NCI-H1417 (cell line): ENCODE measurements at regions not wholly inside any gene's neighbourhood (a gene's known extent, or its start where the extent isn't known, plus 50 kb on each side); places are given as distances from the start of the nearest gene placed in this dataset.
A peak's percentile ranks its signal among the peaks of the same experiment; 100 is the strongest.
"Not testable (repeated sequence)": the region's sequence is repeated elsewhere in the genome, so short reads cannot be mapped to it uniquely, and the experiment has no call there.

ENCODE experiments used
- DNase-seq, 3 experiments: peaks; one replicate each; lab custom pipeline; 2025; lab: John Stamatoyannopoulos, UW

GRCh38 chr3:70501561-70501960 is 189.1 kb upstream of the MDFIC2 start:
- no peak for DNase-seq

GRCh38 chr3:70488816-70489215 is 176.4 kb upstream of the MDFIC2 start:
- DNase-seq, result peak in 1 of 3 experiments; percentile 30

- DNase-seq, result no peak
These were observed 175.7 kb upstream of the MDFIC2 start for GRCh38 chr3:70488131-70488530.

GRCh38 chr3:70486414-70487017 is 174.1 kb upstream of the MDFIC2 start:
- DNase-seq, result no peak

- no peak for DNase-seq
These were observed 163.7 kb upstream of the MDFIC2 start for GRCh38 chr3:70476174-70476573.

GRCh38 chr3:70471464-70472342 is 159.3 kb upstream of the MDFIC2 start:
- no peak for DNase-seq

- DNase-seq, result peak in 1 of 3 experiments; percentile 13
These were observed 153.7 kb upstream of the MDFIC2 start for GRCh38 chr3:70466096-70466495.

- peak in 2 of 3 experiments; percentile 30 to 88 for DNase-seq
These were observed 152.4 kb upstream of the MDFIC2 start for GRCh38 chr3:70464876-70465275.

GRCh38 chr3:70464465-70464864 is 152.0 kb upstream of the MDFIC2 start:
- DNase-seq, result peak in 2 of 3 experiments; percentile 30 to 88

- DNase-seq, result not testable (repeated sequence)
These were observed 137.8 kb upstream of the MDFIC2 start for GRCh38 chr3:70450220-70450619.

- not testable (repeated sequence) for DNase-seq
These were observed 123.0 kb upstream of the MDFIC2 start for GRCh38 chr3:70435422-70435821.

GRCh38 chr3:70433091-70433490 is 120.7 kb upstream of the MDFIC2 start:
- DNase-seq, result no peak

GRCh38 chr3:70431911-70432310 is 119.5 kb upstream of the MDFIC2 start:
- DNase-seq, result no peak

- no peak for DNase-seq
These were observed 113.6 kb upstream of the MDFIC2 start for GRCh38 chr3:70426071-70426470.

GRCh38 chr3:70421506-70421905 is 109.1 kb upstream of the MDFIC2 start:
- no peak for DNase-seq

- DNase-seq, result no peak
These were observed 96.6 kb upstream of the MDFIC2 start for GRCh38 chr3:70409018-70409417.

GRCh38 chr3:70400194-70400593 is 87.8 kb upstream of the MDFIC2 start:
- no peak for DNase-seq

GRCh38 chr3:70393881-70394612 is 81.6 kb upstream of the MDFIC2 start:
- no peak for DNase-seq

- DNase-seq, result no peak
These were observed 79.8 kb upstream of the MDFIC2 start for GRCh38 chr3:70392227-70392626.

- no peak for DNase-seq
These were observed 75.5 kb upstream of the MDFIC2 start for GRCh38 chr3:70387889-70388288.

GRCh38 chr3:70386846-70387245 is 74.4 kb upstream of the MDFIC2 start:
- no peak for DNase-seq

- DNase-seq, result no peak
These were observed 73.6 kb upstream of the MDFIC2 start for GRCh38 chr3:70386043-70386442.

- peak in 1 of 3 experiments; percentile 14 for DNase-seq
These were observed 71.0 kb upstream of the MDFIC2 start for GRCh38 chr3:70383360-70383831.
